H7 (cell line): ENCODE measurements at regions not wholly inside any gene's neighbourhood (a gene's known extent, or its start where the extent isn't known, plus 50 kb on each side); places are given as distances from the start of the nearest gene placed in this dataset.

ENCODE experiments used
- DNase-seq: peaks from one replicate; pipeline ENCODE4 v3.0.0; 2012
- H3K27me3 ChIP-seq: 2 replicates; pipeline ENCODE4 v1.6.0; 2011; ENCODE audit warnings: mild to moderate bottlenecking, low read length; ENCODE audit not compliant: control insufficient read depth, insufficient read depth
- H3K36me3 ChIP-seq: replicated peaks from 2 replicates; pipeline ENCODE4 v1.5.1; 2011; ENCODE audit warnings: low read length; ENCODE audit not compliant: control insufficient read depth, insufficient read depth
- H3K4me3 ChIP-seq: 2 replicates; pipeline ENCODE4 v1.5.1; 2011; ENCODE audit warnings: low read depth, mild to moderate bottlenecking, control low read depth, low read length, moderate library complexity; ENCODE audit not compliant: insufficient read depth

DNA sequence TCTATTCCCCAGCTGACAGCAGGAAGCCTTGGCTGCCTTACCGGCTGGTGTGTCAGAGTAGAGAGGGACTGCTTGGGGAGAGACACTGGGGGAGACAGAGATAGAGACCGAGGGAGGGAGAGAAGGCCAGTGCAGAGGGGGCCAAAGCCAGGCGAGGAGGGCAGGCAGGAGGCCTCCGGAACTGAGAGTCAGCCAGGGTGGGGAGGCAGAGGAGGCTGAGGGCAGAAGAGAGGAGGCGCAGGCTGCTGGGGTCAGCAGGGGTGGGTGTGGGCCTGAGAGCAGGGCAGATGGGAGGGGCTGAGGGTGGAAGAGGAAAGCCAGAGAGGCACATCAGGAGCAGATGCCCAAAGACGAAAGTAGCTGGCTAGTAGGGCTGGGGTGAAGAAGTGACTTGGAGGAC, 57.2 kb upstream of the PAX2 start:
- Histone ChIP-seq H3K4me3 (no peak overlapping the region), H3K27me3 (peaks cover 37% of the 10 kb centered on the region), H3K36me3 (no peaks in the 10 kb centered on the region)
- DNase-seq = peak; percentile 54

DNA sequence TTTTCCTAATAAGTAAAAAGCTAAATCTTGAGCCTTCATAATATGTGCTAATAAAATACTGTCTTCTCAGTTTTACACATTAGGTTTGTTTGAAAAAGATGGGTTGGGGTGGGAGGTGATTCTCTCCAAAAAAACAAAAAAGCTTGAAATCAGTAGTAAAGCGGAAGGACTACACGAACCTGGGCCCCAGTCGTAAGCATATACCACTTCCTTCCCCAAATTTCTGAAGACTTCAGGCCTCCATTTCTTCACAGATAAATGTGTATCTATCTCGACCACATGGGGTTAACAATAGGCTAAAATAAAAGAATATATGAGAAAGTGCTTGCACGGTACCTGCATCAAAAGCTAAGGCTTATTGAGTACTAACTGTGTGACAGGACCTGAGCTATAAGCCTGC, 51.6 kb upstream of the PAX2 start:
- Histone ChIP-seq H3K36me3 (no peaks in the 10 kb centered on the region), H3K4me3 (no peak overlapping the region), H3K27me3 (peaks cover 3% of the 10 kb centered on the region; the same call in 1 of the 2 replicates)
- DNase-seq = no peak
